ENCODE measurements at regions not wholly inside any gene's neighbourhood (a gene's known extent, or its start where the extent isn't known, plus 50 kb on each side); places are given as distances from the start of the nearest gene placed in this dataset.

DNA sequence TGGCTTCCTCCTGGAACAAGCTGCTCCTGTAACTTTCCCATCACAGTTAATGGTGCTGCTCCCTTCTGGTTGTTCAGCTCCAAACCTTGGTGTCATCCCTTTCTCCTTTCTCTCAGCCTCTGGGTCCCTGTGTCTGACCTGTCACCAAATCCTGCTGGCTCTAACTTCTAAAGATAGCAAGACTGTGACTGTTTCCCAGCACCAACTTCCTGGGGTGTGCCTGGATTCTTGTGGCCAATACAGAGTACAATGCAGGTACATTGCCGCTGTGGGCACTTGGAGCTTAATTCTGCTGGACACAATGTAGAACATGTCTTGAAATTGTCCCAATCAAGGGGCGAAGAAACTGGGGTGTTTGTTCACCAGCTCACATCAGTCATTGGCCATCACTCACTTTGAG lies 156.7 kb upstream of the CSF3R start:
- no peak for TF ChIP-seq TAF1 (IDR thresholded peaks at IDR 0.05; ENCODE audit: borderline replicate concordance, low read depth, low read length)
- no peak for TF ChIP-seq POLR2AphosphoS5 (IDR thresholded peaks at IDR 0.05; ENCODE audit: low read depth, low read length)
